ENCODE measurements at regions not wholly inside any gene's neighbourhood (a gene's known extent, or its start where the extent isn't known, plus 50 kb on each side); places are given as distances from the start of the nearest gene placed in this dataset.

DNA sequence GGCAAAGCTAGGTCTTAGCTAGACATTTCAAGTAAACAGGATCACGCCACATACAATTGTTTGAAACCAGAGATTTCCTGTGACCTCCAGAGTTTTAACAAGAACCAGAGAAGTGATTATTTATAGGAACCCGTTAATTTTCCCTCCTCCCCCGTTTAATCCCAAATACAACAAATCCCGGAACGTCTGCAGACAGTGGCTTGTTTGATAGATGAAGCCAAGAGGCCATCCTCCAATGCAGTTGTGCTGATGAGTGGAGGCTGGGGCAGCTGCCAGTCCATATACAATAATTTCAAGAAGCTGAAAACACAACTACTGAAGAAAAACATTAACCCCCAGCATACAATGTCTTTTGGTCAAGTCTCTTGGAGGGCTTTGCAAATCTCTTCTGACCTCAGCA lies 971.6 kb upstream of the ZNF722 start:
- DNase-seq (ENCODE audit: low spot score) = no peak
- TF ChIP-seq, protein P1, sequence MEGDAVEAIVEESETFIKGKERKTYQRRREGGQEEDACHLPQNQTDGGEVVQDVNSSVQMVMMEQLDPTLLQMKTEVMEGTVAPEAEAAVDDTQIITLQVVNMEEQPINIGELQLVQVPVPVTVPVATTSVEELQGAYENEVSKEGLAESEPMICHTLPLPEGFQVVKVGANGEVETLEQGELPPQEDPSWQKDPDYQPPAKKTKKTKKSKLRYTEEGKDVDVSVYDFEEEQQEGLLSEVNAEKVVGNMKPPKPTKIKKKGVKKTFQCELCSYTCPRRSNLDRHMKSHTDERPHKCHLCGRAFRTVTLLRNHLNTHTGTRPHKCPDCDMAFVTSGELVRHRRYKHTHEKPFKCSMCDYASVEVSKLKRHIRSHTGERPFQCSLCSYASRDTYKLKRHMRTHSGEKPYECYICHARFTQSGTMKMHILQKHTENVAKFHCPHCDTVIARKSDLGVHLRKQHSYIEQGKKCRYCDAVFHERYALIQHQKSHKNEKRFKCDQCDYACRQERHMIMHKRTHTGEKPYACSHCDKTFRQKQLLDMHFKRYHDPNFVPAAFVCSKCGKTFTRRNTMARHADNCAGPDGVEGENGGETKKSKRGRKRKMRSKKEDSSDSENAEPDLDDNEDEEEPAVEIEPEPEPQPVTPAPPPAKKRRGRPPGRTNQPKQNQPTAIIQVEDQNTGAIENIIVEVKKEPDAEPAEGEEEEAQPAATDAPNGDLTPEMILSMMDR (IDR thresholded peaks at IDR 0.05; ENCODE audit: extremely low read depth, missing control alignments) = no peak

DNA sequence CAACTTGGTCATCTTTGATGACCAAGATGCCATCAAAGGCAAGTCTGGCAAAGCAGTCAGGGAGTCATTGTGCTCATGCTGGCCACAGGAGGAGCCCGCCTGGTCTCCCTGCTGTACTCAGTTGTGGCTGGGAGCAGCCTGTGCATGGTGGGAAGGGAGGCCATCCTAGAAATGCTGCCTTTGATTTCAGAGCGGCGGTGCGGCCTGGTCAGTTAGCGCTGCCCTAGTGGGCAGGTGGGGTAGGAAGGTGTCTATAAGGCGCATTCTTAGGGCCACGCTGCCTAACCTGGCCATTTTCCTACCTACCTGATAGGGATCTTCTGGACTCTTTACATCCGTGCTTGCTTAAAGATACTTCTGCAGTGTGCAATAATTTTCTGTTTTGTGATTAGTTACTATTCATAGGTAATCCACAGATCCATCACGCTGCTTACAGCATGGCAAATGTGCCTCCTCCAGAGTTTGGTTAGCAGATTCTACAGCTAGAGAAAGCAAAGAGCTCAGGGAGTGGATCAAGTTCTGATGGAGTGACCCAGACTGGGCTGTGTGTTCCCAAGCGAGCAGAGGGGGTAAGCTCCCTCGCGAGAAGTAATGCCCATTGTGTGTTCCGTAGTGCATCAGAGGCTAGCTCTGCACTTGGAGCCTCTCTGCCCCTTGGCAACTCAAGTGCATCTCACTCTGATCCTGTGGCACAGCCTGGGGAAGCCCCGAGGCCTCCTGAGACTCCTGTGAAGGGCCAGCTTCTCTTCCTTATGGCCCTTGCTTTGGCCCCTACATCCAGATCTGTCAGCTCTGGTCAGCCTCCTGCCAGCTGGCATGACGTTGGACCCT lies 970.1 kb upstream of the ZNF722 start:
- no peak for DNase-seq (ENCODE audit: low spot score)
- TF ChIP-seq, protein P1 (IDR thresholded peaks at IDR 0.05; ENCODE audit: extremely low read depth, missing control alignments) = no peak

DNA sequence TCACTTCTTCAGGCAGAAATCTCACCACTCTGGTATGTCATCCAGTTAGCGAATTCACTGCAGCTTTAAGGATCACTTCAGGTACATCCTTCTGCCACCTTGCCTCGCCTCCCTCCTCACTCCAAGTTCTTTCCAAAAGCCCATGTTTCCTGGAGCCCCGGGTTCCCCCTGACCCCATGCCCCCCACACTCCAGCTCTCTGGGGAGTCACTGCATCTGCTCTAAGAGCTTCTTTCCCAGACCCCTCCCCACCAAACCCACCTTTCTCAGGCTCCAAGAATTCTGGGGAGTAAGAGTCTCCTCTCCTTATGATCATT lies 969.5 kb upstream of the ZNF722 start:
- no peak for DNase-seq (ENCODE audit: low spot score)
- TF ChIP-seq, protein P1 (IDR thresholded peaks at IDR 0.05; ENCODE audit: extremely low read depth, missing control alignments) = no peak

DNA sequence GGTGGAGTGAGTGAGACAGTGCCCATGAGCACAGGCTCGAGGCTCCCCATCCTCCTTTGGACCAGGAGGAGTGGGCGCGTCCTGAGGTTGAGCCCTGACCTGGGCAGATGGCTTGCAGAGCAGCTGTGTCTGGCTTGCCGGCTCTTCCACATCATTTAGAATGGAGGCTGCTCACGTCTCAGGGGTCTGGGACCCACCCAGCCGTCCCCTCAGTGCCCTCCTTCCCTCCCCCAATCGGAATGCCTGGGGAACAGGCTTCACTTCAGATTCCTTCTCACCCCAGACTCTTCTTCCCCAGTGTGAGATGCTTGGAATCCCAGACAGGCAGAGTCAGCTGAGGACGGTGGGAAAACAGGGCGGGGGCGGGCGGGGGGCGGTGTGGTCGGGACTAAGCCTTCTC lies 968.6 kb upstream of the ZNF722 start:
- TF ChIP-seq, protein P1 (IDR thresholded peaks at IDR 0.05; ENCODE audit: extremely low read depth, missing control alignments) = no peak

DNA sequence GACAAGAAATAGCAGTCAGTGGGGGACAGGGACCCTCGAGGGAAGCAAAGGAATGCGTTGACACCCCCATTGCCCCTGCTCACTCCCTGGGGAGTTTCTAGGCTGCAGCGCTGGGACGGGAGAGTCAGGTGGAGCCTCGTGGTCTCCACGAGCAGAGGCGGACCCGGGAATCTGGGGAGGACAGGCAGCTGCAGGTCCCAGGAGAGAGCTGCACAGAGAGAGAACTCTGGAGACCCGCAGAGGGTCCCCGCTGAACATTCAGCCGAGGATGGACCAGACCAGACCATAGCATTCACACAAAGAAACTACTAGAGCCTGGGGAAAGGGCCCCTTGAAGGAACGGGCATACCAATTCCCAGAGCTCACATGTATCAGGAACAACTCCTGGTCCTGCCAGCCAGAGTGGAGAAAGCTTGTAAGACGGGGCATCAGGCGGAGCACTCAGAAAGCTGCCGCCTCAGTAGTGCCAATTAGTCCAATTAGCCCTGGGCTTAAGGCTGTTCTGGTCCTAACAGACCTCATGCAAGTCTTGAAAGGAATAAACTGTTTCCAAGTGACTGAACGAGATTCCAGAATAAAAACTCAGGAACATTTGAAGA lies 966.7 kb upstream of the ZNF722 start:
- TF ChIP-seq, protein P1 (IDR thresholded peaks at IDR 0.05; ENCODE audit: extremely low read depth, missing control alignments) = no peak
- no peak for DNase-seq (ENCODE audit: low spot score)

More for the DNA sequence above, 968.6 kb upstream of the ZNF722 start:
- no peak for DNase-seq (ENCODE audit: low spot score)

DNA sequence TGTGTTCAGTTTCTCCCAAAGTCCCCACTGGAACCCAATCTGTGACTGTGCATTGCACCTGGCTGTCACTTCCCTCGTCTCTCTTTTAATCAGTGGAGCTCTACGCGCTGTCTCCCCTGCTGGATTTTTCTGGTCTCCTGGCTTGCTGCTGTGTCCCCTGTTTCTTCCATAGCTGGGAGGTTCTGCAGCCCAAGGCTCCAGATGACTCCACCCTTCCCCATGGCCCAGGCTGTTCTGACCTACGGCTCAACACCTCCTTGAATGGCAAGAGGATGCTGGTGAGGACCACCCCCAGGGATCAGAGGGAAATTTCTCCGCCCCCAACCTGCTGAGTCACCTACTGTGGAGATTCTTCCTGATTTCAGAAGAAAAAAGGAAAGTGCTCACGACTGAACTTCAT lies 961.4 kb upstream of the ZNF722 start:
- TF ChIP-seq, protein P1 (IDR thresholded peaks at IDR 0.05; ENCODE audit: extremely low read depth, missing control alignments) = no peak
- DNase-seq (ENCODE audit: low spot score) = no peak

DNA sequence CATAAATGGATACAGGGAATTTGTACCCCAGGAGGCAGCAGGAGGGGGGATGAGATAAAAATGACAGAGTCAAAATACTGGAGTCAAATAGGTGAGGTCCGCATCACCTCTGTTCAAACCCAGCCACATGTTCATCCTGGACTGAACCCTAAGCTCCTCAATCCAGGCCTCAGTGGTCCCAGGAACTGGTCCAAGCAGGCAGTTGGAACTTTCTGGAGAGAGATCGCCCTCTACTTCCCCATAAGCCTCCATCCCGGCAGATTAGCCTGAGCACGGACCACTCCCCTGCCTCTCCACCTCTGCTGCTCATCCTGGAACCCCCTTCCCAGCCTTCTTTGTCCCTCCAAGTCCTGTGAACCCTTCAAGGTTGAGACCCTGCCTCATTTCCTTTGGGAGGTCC lies 959.7 kb upstream of the ZNF722 start:
- no peak for DNase-seq (ENCODE audit: low spot score)
- TF ChIP-seq, protein P1 (IDR thresholded peaks at IDR 0.05; ENCODE audit: extremely low read depth, missing control alignments) = no peak

Measured in GM20000 (cell line).